ENCODE measurements at regions not wholly inside any gene's neighbourhood (a gene's known extent, or its start where the extent isn't known, plus 50 kb on each side); places are given as distances from the start of the nearest gene placed in this dataset.

DNA sequence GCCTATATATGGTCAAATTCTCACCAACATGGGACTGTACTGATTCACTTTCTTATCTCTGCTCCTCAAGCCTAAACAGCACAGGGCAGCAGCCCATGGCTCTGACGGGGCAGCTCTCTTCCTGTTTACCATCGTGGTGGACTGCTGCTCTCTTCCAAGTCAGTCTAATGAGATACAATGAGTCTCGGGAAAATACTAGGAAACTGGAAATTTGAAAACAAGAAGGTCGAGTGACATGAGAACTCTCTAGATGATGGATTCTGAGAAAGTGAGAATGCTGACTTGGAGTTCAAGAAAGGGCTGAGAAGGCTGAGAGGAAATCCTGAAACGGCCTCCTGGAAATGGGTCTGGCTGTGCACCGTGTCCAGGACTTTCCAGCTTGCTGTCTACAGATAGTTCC lies 122.8 kb upstream of the ARGLU1 start:
- no peak for ATAC-seq

DNA sequence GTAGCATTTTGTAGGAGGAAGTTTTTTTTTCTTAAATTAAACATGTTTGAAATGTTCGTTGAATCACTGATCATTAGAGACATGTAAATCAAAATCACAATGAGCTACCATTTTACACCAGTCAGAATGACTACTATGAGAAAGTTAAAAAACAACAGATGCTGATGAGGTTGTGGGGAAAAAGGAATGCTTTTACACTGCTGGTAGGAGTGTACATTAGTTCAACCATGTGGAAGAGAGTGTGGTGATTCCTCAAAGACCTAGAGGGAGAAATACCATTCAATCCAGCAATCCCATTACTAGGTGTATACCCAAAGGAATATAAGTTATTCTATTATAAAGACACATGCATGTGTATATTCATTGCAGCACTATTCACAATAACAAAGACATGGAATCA lies 122.0 kb upstream of the ARGLU1 start:
- H3K27ac Mint-ChIP-seq = no peak overlapping the region
- ATAC-seq (no peak), DNase-seq (ENCODE audit: low spot score) (no peak)
- H3K4me1 Mint-ChIP-seq = peaks cover 30% of the 10 kb centered on the region
- no peaks in the 10 kb centered on the region for H3K27me3 Mint-ChIP-seq (ENCODE audit: low read depth)
- no peaks in the 10 kb centered on the region for H3K9me3 Mint-ChIP-seq
- H3K36me3 Mint-ChIP-seq = no peaks in the 10 kb centered on the region
- TF ChIP-seq SMAD4 (CRISPR knock-in tag; IDR thresholded peaks at IDR 0.05) = no peak
- TF ChIP-seq, protein P1, sequence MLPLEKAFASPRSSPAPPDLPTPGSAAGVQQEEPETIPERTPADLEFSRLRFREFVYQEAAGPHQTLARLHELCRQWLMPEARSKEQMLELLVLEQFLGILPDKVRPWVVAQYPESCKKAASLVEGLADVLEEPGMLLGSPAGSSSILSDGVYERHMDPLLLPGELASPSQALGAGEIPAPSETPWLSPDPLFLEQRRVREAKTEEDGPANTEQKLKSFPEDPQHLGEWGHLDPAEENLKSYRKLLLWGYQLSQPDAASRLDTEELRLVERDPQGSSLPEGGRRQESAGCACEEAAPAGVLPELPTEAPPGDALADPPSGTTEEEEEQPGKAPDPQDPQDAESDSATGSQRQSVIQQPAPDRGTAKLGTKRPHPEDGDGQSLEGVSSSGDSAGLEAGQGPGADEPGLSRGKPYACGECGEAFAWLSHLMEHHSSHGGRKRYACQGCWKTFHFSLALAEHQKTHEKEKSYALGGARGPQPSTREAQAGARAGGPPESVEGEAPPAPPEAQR (CRISPR knock-in tag; IDR thresholded peaks at IDR 0.05) = no peak
- no peak for TF ChIP-seq NFATC4 (CRISPR knock-in tag; IDR thresholded peaks at IDR 0.05)
- TF ChIP-seq, protein P2, sequence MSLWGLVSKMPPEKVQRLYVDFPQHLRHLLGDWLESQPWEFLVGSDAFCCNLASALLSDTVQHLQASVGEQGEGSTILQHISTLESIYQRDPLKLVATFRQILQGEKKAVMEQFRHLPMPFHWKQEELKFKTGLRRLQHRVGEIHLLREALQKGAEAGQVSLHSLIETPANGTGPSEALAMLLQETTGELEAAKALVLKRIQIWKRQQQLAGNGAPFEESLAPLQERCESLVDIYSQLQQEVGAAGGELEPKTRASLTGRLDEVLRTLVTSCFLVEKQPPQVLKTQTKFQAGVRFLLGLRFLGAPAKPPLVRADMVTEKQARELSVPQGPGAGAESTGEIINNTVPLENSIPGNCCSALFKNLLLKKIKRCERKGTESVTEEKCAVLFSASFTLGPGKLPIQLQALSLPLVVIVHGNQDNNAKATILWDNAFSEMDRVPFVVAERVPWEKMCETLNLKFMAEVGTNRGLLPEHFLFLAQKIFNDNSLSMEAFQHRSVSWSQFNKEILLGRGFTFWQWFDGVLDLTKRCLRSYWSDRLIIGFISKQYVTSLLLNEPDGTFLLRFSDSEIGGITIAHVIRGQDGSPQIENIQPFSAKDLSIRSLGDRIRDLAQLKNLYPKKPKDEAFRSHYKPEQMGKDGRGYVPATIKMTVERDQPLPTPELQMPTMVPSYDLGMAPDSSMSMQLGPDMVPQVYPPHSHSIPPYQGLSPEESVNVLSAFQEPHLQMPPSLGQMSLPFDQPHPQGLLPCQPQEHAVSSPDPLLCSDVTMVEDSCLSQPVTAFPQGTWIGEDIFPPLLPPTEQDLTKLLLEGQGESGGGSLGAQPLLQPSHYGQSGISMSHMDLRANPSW (CRISPR knock-in tag; conservative IDR thresholded peaks at IDR 0.05; ENCODE audit: low read depth) = no peak
- TF ChIP-seq, protein P3, sequence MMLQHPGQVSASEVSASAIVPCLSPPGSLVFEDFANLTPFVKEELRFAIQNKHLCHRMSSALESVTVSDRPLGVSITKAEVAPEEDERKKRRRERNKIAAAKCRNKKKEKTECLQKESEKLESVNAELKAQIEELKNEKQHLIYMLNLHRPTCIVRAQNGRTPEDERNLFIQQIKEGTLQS (CRISPR knock-in tag; conservative IDR thresholded peaks at IDR 0.05) = no peak
- TF ChIP-seq ETV6 (CRISPR knock-in tag; IDR thresholded peaks at IDR 0.05) = no peak
- TF ChIP-seq, protein P4, sequence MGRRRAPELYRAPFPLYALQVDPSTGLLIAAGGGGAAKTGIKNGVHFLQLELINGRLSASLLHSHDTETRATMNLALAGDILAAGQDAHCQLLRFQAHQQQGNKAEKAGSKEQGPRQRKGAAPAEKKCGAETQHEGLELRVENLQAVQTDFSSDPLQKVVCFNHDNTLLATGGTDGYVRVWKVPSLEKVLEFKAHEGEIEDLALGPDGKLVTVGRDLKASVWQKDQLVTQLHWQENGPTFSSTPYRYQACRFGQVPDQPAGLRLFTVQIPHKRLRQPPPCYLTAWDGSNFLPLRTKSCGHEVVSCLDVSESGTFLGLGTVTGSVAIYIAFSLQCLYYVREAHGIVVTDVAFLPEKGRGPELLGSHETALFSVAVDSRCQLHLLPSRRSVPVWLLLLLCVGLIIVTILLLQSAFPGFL (CRISPR knock-in tag; IDR thresholded peaks at IDR 0.05; ENCODE audit: borderline replicate concordance) = no peak
- TF ChIP-seq, protein P5, sequence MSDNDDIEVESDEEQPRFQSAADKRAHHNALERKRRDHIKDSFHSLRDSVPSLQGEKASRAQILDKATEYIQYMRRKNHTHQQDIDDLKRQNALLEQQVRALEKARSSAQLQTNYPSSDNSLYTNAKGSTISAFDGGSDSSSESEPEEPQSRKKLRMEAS (CRISPR knock-in tag; IDR thresholded peaks at IDR 0.05) = no peak
- no peak for TF ChIP-seq ZNF263 (CRISPR knock-in tag; IDR thresholded peaks at IDR 0.05; ENCODE audit: low read depth)
- TF ChIP-seq NFE2L1 (CRISPR knock-in tag; IDR thresholded peaks at IDR 0.05) = no peak
- TF ChIP-seq OVOL2 (CRISPR knock-in tag; IDR thresholded peaks at IDR 0.05; ENCODE audit: borderline replicate concordance) = no peak
- no peak for TF ChIP-seq NR2C2 (CRISPR knock-in tag; IDR thresholded peaks at IDR 0.05)
- ChIA-PET POLR2A (interaction anchor here (0.6 kb wide), 1 partner anchor 142 kb away, joined by 4 read pairs; no protein-coding TSS in a partner anchor), CTCF (no interaction called here)
- H3K4me3 Mint-ChIP-seq = no peak overlapping the region

More for the DNA sequence above, 122.8 kb upstream of the ARGLU1 start:
- Mint-ChIP-seq H3K27me3 (ENCODE audit: low read depth) (no peaks in the 10 kb centered on the region), H3K27ac (no peak overlapping the region), H3K4me3 (no peak overlapping the region), H3K4me1 (peaks cover 22% of the 10 kb centered on the region), H3K36me3 (no peaks in the 10 kb centered on the region), H3K9me3 (no peaks in the 10 kb centered on the region)
- no peak for DNase-seq (ENCODE audit: low spot score)
- TF ChIP-seq, protein P6, sequence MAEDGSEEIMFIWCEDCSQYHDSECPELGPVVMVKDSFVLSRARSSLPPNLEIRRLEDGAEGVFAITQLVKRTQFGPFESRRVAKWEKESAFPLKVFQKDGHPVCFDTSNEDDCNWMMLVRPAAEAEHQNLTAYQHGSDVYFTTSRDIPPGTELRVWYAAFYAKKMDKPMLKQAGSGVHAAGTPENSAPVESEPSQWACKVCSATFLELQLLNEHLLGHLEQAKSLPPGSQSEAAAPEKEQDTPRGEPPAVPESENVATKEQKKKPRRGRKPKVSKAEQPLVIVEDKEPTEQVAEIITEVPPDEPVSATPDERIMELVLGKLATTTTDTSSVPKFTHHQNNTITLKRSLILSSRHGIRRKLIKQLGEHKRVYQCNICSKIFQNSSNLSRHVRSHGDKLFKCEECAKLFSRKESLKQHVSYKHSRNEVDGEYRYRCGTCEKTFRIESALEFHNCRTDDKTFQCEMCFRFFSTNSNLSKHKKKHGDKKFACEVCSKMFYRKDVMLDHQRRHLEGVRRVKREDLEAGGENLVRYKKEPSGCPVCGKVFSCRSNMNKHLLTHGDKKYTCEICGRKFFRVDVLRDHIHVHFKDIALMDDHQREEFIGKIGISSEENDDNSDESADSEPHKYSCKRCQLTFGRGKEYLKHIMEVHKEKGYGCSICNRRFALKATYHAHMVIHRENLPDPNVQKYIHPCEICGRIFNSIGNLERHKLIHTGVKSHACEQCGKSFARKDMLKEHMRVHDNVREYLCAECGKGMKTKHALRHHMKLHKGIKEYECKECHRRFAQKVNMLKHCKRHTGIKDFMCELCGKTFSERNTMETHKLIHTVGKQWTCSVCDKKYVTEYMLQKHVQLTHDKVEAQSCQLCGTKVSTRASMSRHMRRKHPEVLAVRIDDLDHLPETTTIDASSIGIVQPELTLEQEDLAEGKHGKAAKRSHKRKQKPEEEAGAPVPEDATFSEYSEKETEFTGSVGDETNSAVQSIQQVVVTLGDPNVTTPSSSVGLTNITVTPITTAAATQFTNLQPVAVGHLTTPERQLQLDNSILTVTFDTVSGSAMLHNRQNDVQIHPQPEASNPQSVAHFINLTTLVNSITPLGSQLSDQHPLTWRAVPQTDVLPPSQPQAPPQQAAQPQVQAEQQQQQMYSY (CRISPR knock-in tag; IDR thresholded peaks at IDR 0.05) = peak; percentile 85
- TF ChIP-seq, protein P7, sequence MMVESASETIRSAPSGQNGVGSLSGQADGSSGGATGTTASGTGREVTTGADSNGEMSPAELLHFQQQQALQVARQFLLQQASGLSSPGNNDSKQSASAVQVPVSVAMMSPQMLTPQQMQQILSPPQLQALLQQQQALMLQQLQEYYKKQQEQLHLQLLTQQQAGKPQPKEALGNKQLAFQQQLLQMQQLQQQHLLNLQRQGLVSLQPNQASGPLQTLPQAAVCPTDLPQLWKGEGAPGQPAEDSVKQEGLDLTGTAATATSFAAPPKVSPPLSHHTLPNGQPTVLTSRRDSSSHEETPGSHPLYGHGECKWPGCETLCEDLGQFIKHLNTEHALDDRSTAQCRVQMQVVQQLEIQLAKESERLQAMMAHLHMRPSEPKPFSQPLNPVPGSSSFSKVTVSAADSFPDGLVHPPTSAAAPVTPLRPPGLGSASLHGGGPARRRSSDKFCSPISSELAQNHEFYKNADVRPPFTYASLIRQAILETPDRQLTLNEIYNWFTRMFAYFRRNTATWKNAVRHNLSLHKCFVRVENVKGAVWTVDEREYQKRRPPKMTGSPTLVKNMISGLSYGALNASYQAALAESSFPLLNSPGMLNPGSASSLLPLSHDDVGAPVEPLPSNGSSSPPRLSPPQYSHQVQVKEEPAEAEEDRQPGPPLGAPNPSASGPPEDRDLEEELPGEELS (CRISPR knock-in tag; IDR thresholded peaks at IDR 0.05) = no peak
- ChIA-PET CTCF (no interaction called here), POLR2A (no interaction called here)
